ENCODE measurements at regions not wholly inside any gene's neighbourhood (a gene's known extent, or its start where the extent isn't known, plus 50 kb on each side); places are given as distances from the start of the nearest gene placed in this dataset.

DNA sequence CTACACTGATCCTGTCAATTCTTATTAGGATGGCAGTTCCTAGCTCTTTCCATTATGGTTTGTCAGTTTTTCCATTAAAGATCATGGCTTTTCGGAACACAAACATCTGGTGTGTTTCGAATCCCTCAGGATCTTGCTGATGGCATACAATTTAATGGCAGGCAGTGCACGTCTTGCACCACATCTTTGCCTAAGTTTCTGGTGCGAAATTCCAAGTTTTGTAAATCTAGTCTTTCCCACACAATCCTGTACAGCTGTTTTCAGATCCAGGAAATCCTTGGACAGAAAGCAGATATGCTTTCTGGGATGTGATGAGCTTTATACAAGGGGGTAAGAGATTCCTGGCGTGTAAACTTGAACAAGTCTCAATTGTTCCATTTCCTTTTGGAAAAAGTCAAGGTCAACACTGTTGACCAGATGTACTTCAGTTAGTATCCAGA, 224.3 kb upstream of the PHYHIPL start:
- ATAC-seq (no peak), DNase-seq (no peak)
- Histone ChIP-seq H3K9me3 (no peaks in the 10 kb centered on the region), H3K4me3 (no peak overlapping the region), H3K36me3 (ENCODE audit: low read depth) (no peaks in the 10 kb centered on the region), H3K4me1 (ENCODE audit: low read depth) (no peaks in the 10 kb centered on the region)
- TF ChIP-seq, protein P1, sequence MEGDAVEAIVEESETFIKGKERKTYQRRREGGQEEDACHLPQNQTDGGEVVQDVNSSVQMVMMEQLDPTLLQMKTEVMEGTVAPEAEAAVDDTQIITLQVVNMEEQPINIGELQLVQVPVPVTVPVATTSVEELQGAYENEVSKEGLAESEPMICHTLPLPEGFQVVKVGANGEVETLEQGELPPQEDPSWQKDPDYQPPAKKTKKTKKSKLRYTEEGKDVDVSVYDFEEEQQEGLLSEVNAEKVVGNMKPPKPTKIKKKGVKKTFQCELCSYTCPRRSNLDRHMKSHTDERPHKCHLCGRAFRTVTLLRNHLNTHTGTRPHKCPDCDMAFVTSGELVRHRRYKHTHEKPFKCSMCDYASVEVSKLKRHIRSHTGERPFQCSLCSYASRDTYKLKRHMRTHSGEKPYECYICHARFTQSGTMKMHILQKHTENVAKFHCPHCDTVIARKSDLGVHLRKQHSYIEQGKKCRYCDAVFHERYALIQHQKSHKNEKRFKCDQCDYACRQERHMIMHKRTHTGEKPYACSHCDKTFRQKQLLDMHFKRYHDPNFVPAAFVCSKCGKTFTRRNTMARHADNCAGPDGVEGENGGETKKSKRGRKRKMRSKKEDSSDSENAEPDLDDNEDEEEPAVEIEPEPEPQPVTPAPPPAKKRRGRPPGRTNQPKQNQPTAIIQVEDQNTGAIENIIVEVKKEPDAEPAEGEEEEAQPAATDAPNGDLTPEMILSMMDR (IDR thresholded peaks at IDR 0.05), result no peak
- intact Hi-C loops (cut with DNase I, micrococcal nuclease), result no loop called here

DNA sequence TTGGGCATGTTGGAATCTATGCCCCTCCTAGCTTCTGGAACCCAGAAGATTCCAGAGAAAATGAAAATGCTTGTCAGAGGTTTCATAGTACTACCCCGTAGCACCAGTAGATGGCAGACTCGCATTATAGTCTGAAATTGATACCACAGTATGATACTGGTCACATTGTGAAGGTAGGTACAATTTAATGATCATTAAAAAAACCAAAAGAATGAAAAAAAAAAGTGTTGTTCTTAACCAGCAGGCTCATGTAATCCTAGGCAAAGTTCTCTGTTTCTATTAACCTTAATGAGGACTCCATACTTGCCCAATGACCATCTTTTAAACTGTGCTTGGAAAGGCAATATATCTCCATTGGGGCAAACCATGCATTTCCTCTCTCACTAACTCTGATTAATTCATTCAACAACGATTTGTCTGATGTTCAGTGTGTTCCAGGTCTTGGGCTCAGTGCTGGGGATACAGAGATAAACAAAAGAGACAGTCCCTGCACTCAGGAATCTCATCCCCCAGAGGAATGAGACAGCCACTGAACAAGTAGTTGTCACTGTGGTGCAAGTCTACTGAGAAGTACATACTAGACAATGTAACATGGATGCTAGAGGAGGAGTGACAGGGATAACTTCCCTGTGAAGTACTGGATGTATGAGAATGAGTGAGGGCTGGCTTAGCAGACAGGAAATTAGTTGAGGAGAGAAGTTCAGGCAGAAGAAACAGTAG, 223.5 kb upstream of the PHYHIPL start:
- DNase-seq, result peak in 1 of 3 donors; percentile 74
- no peaks in the 10 kb centered on the region for H3K4me1 ChIP-seq (ENCODE audit: low read depth)
- ATAC-seq, result peak; percentile 68
- intact Hi-C loops (cut with DNase I, micrococcal nuclease), result no loop called here
- H3K9me3 ChIP-seq, result no peaks in the 10 kb centered on the region
- H3K4me3 ChIP-seq, result no peak overlapping the region
- no peaks in the 10 kb centered on the region for H3K36me3 ChIP-seq (ENCODE audit: low read depth)
- TF ChIP-seq, protein P1 (IDR thresholded peaks at IDR 0.05), result peak; percentile 53

DNA sequence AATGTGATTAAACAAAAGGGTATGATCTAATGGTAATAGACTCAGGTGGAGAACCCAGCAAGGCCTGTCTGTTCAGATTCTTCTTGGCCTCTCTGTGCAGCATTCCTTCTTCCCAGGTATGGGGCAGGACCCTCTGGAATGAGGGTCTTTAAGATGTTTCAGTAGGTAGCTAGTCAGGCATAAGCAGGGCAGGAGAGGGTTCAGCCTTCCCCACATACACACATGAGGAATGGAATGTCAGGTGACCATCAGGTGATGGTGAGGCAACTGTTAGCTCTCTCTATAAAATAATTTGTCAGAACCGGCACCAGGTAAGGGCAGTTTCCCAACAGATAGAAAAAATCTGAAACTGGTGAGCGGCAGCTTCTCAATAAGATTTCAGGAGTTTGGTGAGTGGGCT, 222.3 kb upstream of the PHYHIPL start:
- ATAC-seq (no peak), DNase-seq (no peak)
- Histone ChIP-seq H3K36me3 (ENCODE audit: low read depth) (no peaks in the 10 kb centered on the region), H3K4me1 (ENCODE audit: low read depth) (no peaks in the 10 kb centered on the region), H3K9me3 (no peaks in the 10 kb centered on the region), H3K4me3 (no peak overlapping the region)
- intact Hi-C loops (cut with DNase I, micrococcal nuclease), result no loop called here
- TF ChIP-seq, protein P1 (IDR thresholded peaks at IDR 0.05), result no peak

DNA sequence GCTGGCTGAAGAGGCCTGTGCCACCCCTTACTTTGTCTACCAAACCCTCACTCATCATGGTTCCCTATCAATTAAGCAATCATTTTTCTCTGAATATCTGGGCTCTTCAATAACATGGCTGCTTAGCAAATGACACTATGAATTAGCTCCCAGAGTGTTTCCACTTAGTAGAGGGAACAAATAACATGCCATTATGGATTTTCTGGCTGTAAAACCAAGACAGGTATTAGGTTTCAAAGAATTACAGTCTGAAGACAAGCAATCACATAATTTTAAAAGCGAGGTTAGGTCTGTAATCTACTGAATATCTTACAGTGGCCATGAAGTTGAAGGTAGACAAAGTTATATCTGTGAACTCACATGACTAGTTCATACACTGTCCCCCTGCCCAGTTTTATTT, 220.8 kb upstream of the PHYHIPL start:
- Histone ChIP-seq H3K4me3 (no peak overlapping the region), H3K36me3 (ENCODE audit: low read depth) (no peaks in the 10 kb centered on the region), H3K9me3 (no peaks in the 10 kb centered on the region), H3K4me1 (ENCODE audit: low read depth) (no peaks in the 10 kb centered on the region)
- DNase-seq (no peak), ATAC-seq (no peak)
- intact Hi-C loops (cut with DNase I, micrococcal nuclease), result no loop called here
- TF ChIP-seq, protein P1 (IDR thresholded peaks at IDR 0.05), result no peak

DNA sequence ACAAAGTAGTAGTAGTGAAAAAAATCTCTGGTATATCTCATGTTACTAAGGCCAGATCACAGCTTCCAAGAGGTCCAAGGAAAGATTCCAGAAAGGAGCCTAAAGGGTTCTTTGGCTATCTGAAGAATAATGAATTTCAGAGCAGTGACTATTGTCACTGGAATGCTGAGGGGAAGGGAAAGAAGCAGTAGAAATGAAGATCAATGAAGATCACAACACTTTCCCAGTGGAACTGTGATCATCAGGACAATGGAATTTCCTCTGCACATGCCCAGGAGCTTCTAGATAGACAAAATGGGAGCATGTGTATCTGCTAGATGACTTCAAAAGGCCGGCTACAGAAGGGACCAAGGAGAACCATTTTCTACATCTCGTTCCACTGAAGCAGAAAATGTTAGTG, 219.5 kb upstream of the PHYHIPL start:
- TF ChIP-seq, protein P1 (IDR thresholded peaks at IDR 0.05), result no peak
- Histone ChIP-seq H3K4me3 (no peak overlapping the region), H3K9me3 (no peaks in the 10 kb centered on the region), H3K36me3 (ENCODE audit: low read depth) (no peaks in the 10 kb centered on the region), H3K4me1 (ENCODE audit: low read depth) (no peaks in the 10 kb centered on the region)
- ATAC-seq, result no peak
- intact Hi-C loops (cut with DNase I, micrococcal nuclease), result no loop called here
- no peak for DNase-seq
